AG04450 (cell line): ENCODE measurements at regions not wholly inside any gene's neighbourhood (a gene's known extent, or its start where the extent isn't known, plus 50 kb on each side); places are given as distances from the start of the nearest gene placed in this dataset.

Experiments
- CTCF ChIA-PET: fragments of 300-600, 350-600 bp; formaldehyde crosslinking; extraction: SDS; loops from one replicate; lab custom pipeline; 2022; ENCODE audit warnings: antibody characterized with exemption, inconsistent platforms; lab: Charles Lee
- POLR2A ChIA-PET: fragments of 350-600 bp; formaldehyde crosslinking; extraction: SDS; loops from one replicate; lab custom pipeline; 2021; ENCODE audit warnings: antibody characterized with exemption, inconsistent platforms; lab: Yijun Ruan, JAX
- DNase-seq: peaks from one replicate; pipeline ENCODE4 v3.0.0-alpha.2; 2011; ENCODE audit warnings: low read depth, low spot score
- H3K27ac ChIP-seq: one replicate; pipeline ENCODE4 v1.5.1; 2012; ENCODE audit warnings: low read depth, low read length, control low read depth
- H3K27me3 ChIP-seq: one replicate; pipeline ENCODE4 v1.6.0; 2012; ENCODE audit warnings: low read length; ENCODE audit not compliant: control insufficient read depth, insufficient read depth
- H3K4me3 ChIP-seq: 2 replicates; pipeline ENCODE4 v1.5.1; 2011; ENCODE audit warnings: mild to moderate bottlenecking, low read depth, low read length, control low read depth
- H3K9me3 ChIP-seq: 2 replicates; pipeline ENCODE4 v1.5.1; 2012; ENCODE audit warnings: low read length; ENCODE audit not compliant: control insufficient read depth, insufficient read depth
- CTCF ChIP-seq: IDR thresholded peaks from 2 replicates; pipeline ENCODE4 v1.5.1; 2011; ENCODE audit warnings: low read depth, low read length, control low read depth, inconsistent platforms

- Histone ChIP-seq H3K27ac (no peak overlapping the region), H3K9me3 (peaks cover 6% of the 10 kb centered on the region), H3K27me3 (peaks cover 20% of the 10 kb centered on the region), H3K4me3 (no peak overlapping the region)
- no peak for TF ChIP-seq CTCF
- no peak for DNase-seq
- CTCF ChIA-PET: no interaction called here
- POLR2A ChIA-PET: no interaction called here
Measured at GRCh38 chr2:240329116-240329665, 106.3 kb upstream of the GPC1 start.

- H3K27ac ChIP-seq: no peak overlapping the region
- TF ChIP-seq CTCF: no peak
- no peak overlapping the region for H3K4me3 ChIP-seq
- peaks cover 6% of the 10 kb centered on the region for H3K9me3 ChIP-seq
- CTCF ChIA-PET: interaction anchor here (0.7 kb wide), 1 partner anchor 29 kb away, joined by 3 read pairs; no protein-coding TSS in a partner anchor
- H3K27me3 ChIP-seq: peaks cover 24% of the 10 kb centered on the region
- DNase-seq: no peak
- POLR2A ChIA-PET: no interaction called here
Measured at GRCh38 chr2:240329778-240330177, 105.7 kb upstream of the GPC1 start.

GRCh38 chr2:240333985-240334384 lies 101.5 kb upstream of the GPC1 start:
- Histone ChIP-seq H3K4me3 (no peak overlapping the region), H3K27me3 (peaks cover 28% of the 10 kb centered on the region), H3K9me3 (peaks cover 11% of the 10 kb centered on the region), H3K27ac (no peak overlapping the region)
- ChIA-PET CTCF (no interaction called here), POLR2A (no interaction called here)
- DNase-seq: no peak
- no peak for TF ChIP-seq CTCF

- Histone ChIP-seq H3K27ac (no peak overlapping the region), H3K9me3 (peaks cover 12% of the 10 kb centered on the region), H3K27me3 (peaks cover 29% of the 10 kb centered on the region), H3K4me3 (no peak overlapping the region)
- DNase-seq: no peak
- no peak for TF ChIP-seq CTCF
- ChIA-PET CTCF (no interaction called here), POLR2A (no interaction called here)
Measured at GRCh38 chr2:240335061-240335460, 100.4 kb upstream of the GPC1 start.

GRCh38 chr2:240336820-240337427 lies 98.5 kb upstream of the GPC1 start:
- POLR2A ChIA-PET: no interaction called here

More at GRCh38 chr2:240336820-240337427, 98.5 kb upstream of the GPC1 start:
- TF ChIP-seq CTCF: no peak
- DNase-seq: no peak
- CTCF ChIA-PET: no interaction called here
- Histone ChIP-seq H3K27me3 (peaks cover 24% of the 10 kb centered on the region), H3K27ac (no peak overlapping the region), H3K9me3 (peaks cover 16% of the 10 kb centered on the region), H3K4me3 (no peak overlapping the region)
